Inferior parietal cortex (tissue), 1 donor: ENCODE measurements at regions not wholly inside any gene's neighbourhood (a gene's known extent, or its start where the extent isn't known, plus 50 kb on each side); places are given as distances from the start of the nearest gene placed in this dataset.

Source experiments
- DNase-seq: peaks from one replicate; pipeline ENCODE4 v3.0.0-alpha.2; 2016; ENCODE audit errors: extremely low spot score

- no peak for DNase-seq
Measured at GRCh38 chr6:98530732-98531131, 303.6 kb upstream of the POU3F2 start.

- no peak for DNase-seq
Measured at GRCh38 chr6:98532004-98532403, 302.4 kb upstream of the POU3F2 start.

- no peak for DNase-seq
Measured at GRCh38 chr6:98539741-98540140, 294.6 kb upstream of the POU3F2 start.

- no peak for DNase-seq
Measured at GRCh38 chr6:98546376-98546775, 288.0 kb upstream of the POU3F2 start.

- no peak for DNase-seq
Measured at GRCh38 chr6:98547151-98547550, 287.2 kb upstream of the POU3F2 start.

- DNase-seq, result no peak
Measured at GRCh38 chr6:98547634-98548033, 286.7 kb upstream of the POU3F2 start.

GRCh38 chr6:98548301-98548700, 286.1 kb upstream of the POU3F2 start:
- no peak for DNase-seq

- no peak for DNase-seq
Measured at GRCh38 chr6:98560418-98560817, 274.0 kb upstream of the POU3F2 start.

- no peak for DNase-seq
Measured at GRCh38 chr6:98560841-98561240, 273.5 kb upstream of the POU3F2 start.

- DNase-seq, result peak; percentile 71
Measured at GRCh38 chr6:98566126-98566525, 268.2 kb upstream of the POU3F2 start.

GRCh38 chr6:98572579-98572978, 261.8 kb upstream of the POU3F2 start:
- DNase-seq, result no peak

GRCh38 chr6:98574984-98575383, 259.4 kb upstream of the POU3F2 start:
- peak; percentile 80 for DNase-seq

GRCh38 chr6:98576791-98577190, 257.6 kb upstream of the POU3F2 start:
- DNase-seq, result no peak

- no peak for DNase-seq
Measured at GRCh38 chr6:98578016-98578415, 256.4 kb upstream of the POU3F2 start.

- DNase-seq, result no peak
Measured at GRCh38 chr6:98579079-98579478, 255.3 kb upstream of the POU3F2 start.

- no peak for DNase-seq
Measured at GRCh38 chr6:98579941-98580340, 254.4 kb upstream of the POU3F2 start.

- no peak for DNase-seq
Measured at GRCh38 chr6:98581705-98582104, 252.7 kb upstream of the POU3F2 start.

GRCh38 chr6:98583506-98583905, 250.9 kb upstream of the POU3F2 start:
- no peak for DNase-seq

- DNase-seq, result no peak
Measured at GRCh38 chr6:98586163-98586562, 248.2 kb upstream of the POU3F2 start.

GRCh38 chr6:98587555-98587954, 246.8 kb upstream of the POU3F2 start:
- no peak for DNase-seq

- DNase-seq, result no peak
Measured at GRCh38 chr6:98589536-98589935, 244.8 kb upstream of the POU3F2 start.

- no peak for DNase-seq
Measured at GRCh38 chr6:98590136-98590681, 244.2 kb upstream of the POU3F2 start.

GRCh38 chr6:98590997-98591396, 243.4 kb upstream of the POU3F2 start:
- DNase-seq, result no peak

GRCh38 chr6:98593676-98594075, 240.7 kb upstream of the POU3F2 start:
- DNase-seq, result no peak
